HL-60 (cell line): ENCODE measurements at regions not wholly inside any gene's neighbourhood (a gene's known extent, or its start where the extent isn't known, plus 50 kb on each side); places are given as distances from the start of the nearest gene placed in this dataset.

ENCODE experiments used
- DNase-seq, 2 experiments: peaks; one replicate each; pipeline ENCODE4 v3.0.0-alpha.2; 2010 to 2020; ENCODE audit warnings: low read depth in 1 of 2, low spot score in 1 of 2
- H3K27ac ChIP-seq: fragments of 250-450 bp; sonication (Bioruptor Pico); replicated peaks from 2 replicates; pipeline ENCODE4 v1.5.1; 2020; ENCODE audit warnings: mild to moderate bottlenecking, moderate library complexity
- H3K27me3 ChIP-seq: fragments of 250-450 bp; sonication (Bioruptor Pico); 2 replicates; pipeline ENCODE4 v1.5.1; 2021; ENCODE audit warnings: mild to moderate bottlenecking, moderate library complexity; ENCODE audit not compliant: insufficient read depth, poor library complexity, severe bottlenecking
- H3K4me3 ChIP-seq: replicated peaks from 2 replicates; pipeline ENCODE4 v1.5.1; 2011; ENCODE audit warnings: mild to moderate bottlenecking, control low read depth, low read length; ENCODE audit not compliant: insufficient read depth
- GABPA ChIP-seq: IDR thresholded peaks from 2 replicates; pipeline ENCODE4 v1.6.1; 2012; ENCODE audit warnings: low read depth
- POLR2AphosphoS5 ChIP-seq: IDR thresholded peaks from 2 replicates; pipeline ENCODE4 v1.6.1; 2012; ENCODE audit warnings: low read depth
- REST ChIP-seq: IDR thresholded peaks from 2 replicates; pipeline ENCODE4 v1.6.1; 2012; ENCODE audit warnings: low read depth; ENCODE audit not compliant: insufficient replicate concordance
- SPI1 ChIP-seq: IDR thresholded peaks from 2 replicates; pipeline ENCODE4 v1.6.1; 2012; ENCODE audit warnings: low read depth, mild to moderate bottlenecking, borderline replicate concordance
- TF ChIP-seq, protein P1 (sequence below): IDR thresholded peaks from one replicate; pipeline ENCODE4 v1.5.1; 2011; ENCODE audit warnings: low read length, control low read depth, inconsistent platforms; ENCODE audit not compliant: insufficient read depth

DNA sequence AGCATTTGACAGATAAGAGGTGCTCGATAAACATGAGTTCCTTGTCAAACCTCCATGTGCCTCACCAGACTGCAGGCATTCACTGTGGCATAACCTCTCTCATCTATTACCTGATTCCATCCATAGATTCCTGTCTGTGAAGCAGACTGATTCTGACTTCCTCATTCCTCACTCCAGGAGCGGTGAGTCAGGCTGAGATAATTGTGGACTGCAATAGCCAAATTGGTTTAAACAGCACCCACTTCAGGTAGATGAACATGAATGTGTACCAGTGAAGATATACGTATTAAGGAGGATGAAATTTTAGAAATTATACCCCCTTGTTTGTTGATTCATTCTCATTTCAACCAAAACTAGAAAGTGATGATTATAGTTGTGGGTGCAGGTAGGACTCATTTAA lies 391.2 kb downstream of the HINT1 start:
- TF ChIP-seq SPI1 (peak; percentile 21; the same call in 1 of the 2 replicates), REST (no peak), POLR2AphosphoS5 (no peak), GABPA (no peak)
- TF ChIP-seq, protein P1, sequence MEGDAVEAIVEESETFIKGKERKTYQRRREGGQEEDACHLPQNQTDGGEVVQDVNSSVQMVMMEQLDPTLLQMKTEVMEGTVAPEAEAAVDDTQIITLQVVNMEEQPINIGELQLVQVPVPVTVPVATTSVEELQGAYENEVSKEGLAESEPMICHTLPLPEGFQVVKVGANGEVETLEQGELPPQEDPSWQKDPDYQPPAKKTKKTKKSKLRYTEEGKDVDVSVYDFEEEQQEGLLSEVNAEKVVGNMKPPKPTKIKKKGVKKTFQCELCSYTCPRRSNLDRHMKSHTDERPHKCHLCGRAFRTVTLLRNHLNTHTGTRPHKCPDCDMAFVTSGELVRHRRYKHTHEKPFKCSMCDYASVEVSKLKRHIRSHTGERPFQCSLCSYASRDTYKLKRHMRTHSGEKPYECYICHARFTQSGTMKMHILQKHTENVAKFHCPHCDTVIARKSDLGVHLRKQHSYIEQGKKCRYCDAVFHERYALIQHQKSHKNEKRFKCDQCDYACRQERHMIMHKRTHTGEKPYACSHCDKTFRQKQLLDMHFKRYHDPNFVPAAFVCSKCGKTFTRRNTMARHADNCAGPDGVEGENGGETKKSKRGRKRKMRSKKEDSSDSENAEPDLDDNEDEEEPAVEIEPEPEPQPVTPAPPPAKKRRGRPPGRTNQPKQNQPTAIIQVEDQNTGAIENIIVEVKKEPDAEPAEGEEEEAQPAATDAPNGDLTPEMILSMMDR, result no peak
- H3K4me3 ChIP-seq, result no peak overlapping the region
- no peak overlapping the region for H3K27ac ChIP-seq
- no peak for DNase-seq
- no peaks in the 10 kb centered on the region for H3K27me3 ChIP-seq

DNA sequence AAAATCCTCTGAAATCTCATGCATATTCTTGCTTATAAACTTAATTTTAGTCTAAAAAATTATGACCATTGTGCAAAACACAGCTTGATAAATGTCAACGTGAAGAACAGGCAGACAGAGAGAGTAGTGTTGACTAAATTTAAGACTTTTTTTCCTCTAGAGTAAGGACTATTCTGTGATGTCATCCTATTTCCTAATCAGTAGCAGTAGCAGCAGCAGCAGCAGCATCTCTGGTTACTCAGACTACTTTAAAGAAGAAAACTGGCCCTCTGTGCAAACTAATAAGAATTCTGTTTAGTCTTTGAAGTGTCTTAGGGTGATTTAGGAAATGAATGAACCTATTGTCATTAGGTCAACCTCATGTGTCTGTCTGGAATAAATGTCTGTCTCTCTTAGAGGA lies 403.0 kb downstream of the HINT1 start:
- Histone ChIP-seq H3K27ac (no peak overlapping the region), H3K4me3 (no peak overlapping the region), H3K27me3 (no peaks in the 10 kb centered on the region)
- no peak for DNase-seq
- no peak for TF ChIP-seq REST
- TF ChIP-seq GABPA, result no peak
- no peak for TF ChIP-seq SPI1
- TF ChIP-seq, protein P1, result no peak
- TF ChIP-seq POLR2AphosphoS5, result no peak

- Histone ChIP-seq H3K27me3 (no peaks in the 10 kb centered on the region), H3K27ac (no peak overlapping the region), H3K4me3 (no peak overlapping the region)
- TF ChIP-seq, protein P1, result no peak
- TF ChIP-seq GABPA (no peak), REST (no peak), POLR2AphosphoS5 (no peak), SPI1 (no peak)
- no peak for DNase-seq
Observed at GRCh38 chr5:130759061-130759460, 406.0 kb downstream of the HINT1 start.
